ENCODE measurements at regions not wholly inside any gene's neighbourhood (a gene's known extent, or its start where the extent isn't known, plus 50 kb on each side); places are given as distances from the start of the nearest gene placed in this dataset.
"Not testable (repeated sequence)": the region's sequence is repeated elsewhere in the genome, so short reads cannot be mapped to it uniquely, and the experiment has no call there.

DNA sequence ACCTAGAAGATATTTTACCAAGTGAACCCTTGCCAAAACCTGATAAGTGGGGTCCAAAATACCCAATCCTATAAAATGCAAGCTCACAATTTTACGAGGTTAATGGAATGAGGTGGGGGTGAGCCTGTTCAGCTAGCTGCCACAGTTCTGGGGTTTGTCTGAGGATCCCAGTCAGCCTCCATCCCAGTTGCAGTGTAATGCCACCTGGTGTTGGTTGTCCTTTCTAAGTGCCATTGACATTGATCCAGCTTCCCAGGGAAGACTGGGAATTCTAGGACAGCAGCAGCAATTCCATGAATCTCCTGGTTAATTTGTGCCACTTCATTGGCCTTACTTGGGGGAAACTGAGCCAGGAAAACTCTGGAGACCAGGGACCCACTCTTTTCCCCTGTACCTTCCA is 298.3 kb downstream of the RWDD3 start:
- no peak for TF ChIP-seq POLR2A (IDR thresholded peaks at IDR 0.05)
- TF ChIP-seq, protein P1, sequence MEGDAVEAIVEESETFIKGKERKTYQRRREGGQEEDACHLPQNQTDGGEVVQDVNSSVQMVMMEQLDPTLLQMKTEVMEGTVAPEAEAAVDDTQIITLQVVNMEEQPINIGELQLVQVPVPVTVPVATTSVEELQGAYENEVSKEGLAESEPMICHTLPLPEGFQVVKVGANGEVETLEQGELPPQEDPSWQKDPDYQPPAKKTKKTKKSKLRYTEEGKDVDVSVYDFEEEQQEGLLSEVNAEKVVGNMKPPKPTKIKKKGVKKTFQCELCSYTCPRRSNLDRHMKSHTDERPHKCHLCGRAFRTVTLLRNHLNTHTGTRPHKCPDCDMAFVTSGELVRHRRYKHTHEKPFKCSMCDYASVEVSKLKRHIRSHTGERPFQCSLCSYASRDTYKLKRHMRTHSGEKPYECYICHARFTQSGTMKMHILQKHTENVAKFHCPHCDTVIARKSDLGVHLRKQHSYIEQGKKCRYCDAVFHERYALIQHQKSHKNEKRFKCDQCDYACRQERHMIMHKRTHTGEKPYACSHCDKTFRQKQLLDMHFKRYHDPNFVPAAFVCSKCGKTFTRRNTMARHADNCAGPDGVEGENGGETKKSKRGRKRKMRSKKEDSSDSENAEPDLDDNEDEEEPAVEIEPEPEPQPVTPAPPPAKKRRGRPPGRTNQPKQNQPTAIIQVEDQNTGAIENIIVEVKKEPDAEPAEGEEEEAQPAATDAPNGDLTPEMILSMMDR (IDR thresholded peaks at IDR 0.05): peak in 1 of 7 experiments; percentile 8
- DNase-seq: peak in 1 of 4 donors; percentile 7
- H3K36me3 ChIP-seq (replicated peaks in 1 of 2; ENCODE audit: insufficient read depth in 1 of 2, low read depth in 2 of 2): no peaks in the 10 kb centered on the region
- H3K4me3 ChIP-seq: no peak overlapping the region
- ATAC-seq: no peak
- H3K27ac ChIP-seq: no peak overlapping the region
- 25 to 44% methylated on average over 1 of the region's 1 CpG for WGBS, 2 donors
- peaks cover 36% of the 10 kb centered on the region for H3K4me1 ChIP-seq
- intact Hi-C loops (cut with DNase I): no loop called here
- no peaks in the 10 kb centered on the region for H3K27me3 ChIP-seq
- H3K9me3 ChIP-seq: no peaks in the 10 kb centered on the region

DNA sequence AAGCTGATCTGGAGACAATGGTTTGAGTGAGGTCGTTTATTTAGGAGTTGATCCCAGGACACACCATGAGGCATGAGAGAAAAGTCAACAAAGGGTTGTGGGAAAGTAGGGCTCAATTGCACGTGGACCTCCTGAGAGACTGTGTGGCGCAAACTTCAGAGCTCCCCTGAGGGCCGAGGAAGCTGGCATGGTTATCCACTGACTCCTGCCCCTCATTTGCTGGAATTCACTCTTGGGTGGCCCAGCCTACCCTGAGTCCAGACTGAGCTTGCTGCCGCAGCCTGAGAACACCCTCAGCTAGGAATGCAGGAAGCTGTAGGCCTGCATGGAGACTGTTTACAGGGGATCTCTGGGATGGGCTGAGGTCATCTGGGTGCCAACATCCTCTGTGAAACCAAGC is 301.0 kb downstream of the RWDD3 start:
- DNase-seq: peak; percentile 81 to 88 (median 85)
- Histone ChIP-seq H3K4me3 (no peak overlapping the region), H3K9me3 (no peaks in the 10 kb centered on the region), H3K4me1 (peaks cover 37% of the 10 kb centered on the region), H3K36me3 (replicated peaks in 1 of 2; ENCODE audit: insufficient read depth in 1 of 2, low read depth in 2 of 2) (no peaks in the 10 kb centered on the region), H3K27me3 (no peaks in the 10 kb centered on the region), H3K27ac (peak overlapping the region; percentile 32 to 81 (median 58))
- peak; percentile 98 for ATAC-seq
- intact Hi-C loops (cut with DNase I): no loop called here
- 19 to 36% methylated on average over 4 to 5 of the region's 5 CpGs for WGBS, 2 donors
- TF ChIP-seq, protein P1 (IDR thresholded peaks at IDR 0.05): no peak
- peak in 1 of 3 donors; percentile 20 for TF ChIP-seq POLR2A (IDR thresholded peaks at IDR 0.05)

DNA sequence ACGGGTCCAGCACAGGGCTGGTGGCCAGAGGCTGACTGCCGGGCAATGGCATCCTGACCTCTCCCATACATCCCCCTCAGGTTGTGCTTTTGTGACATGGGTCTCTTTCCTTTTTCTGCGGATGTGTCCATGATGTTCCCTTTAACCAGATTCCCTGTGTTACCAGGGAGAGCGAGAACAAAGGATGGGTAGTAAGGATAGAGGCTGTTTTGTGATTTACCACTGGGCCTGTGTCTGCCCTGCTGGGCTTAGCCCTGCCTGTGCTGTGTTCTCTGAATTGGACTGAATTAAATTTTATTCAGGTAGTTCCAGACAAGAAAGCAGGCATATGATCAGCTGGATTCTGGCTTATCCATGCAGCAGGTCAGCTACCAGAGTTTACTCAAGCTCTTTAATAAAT is 301.6 kb downstream of the RWDD3 start:
- H3K36me3 ChIP-seq (replicated peaks in 1 of 2; ENCODE audit: insufficient read depth in 1 of 2, low read depth in 2 of 2): no peaks in the 10 kb centered on the region
- 86 to 94% methylated on average over 4 of the region's 4 CpGs for WGBS, 2 donors
- no peak for TF ChIP-seq POLR2A (IDR thresholded peaks at IDR 0.05)
- TF ChIP-seq, protein P1 (IDR thresholded peaks at IDR 0.05): no peak
- no peak for DNase-seq
- intact Hi-C loops (cut with DNase I): no loop called here
- no peak for ATAC-seq
- H3K4me1 ChIP-seq: peaks cover 37% of the 10 kb centered on the region
- H3K27ac ChIP-seq: peak overlapping the region; percentile 32 to 81 (median 58)
- H3K9me3 ChIP-seq: no peaks in the 10 kb centered on the region
- no peak overlapping the region for H3K4me3 ChIP-seq
- H3K27me3 ChIP-seq: no peaks in the 10 kb centered on the region

DNA sequence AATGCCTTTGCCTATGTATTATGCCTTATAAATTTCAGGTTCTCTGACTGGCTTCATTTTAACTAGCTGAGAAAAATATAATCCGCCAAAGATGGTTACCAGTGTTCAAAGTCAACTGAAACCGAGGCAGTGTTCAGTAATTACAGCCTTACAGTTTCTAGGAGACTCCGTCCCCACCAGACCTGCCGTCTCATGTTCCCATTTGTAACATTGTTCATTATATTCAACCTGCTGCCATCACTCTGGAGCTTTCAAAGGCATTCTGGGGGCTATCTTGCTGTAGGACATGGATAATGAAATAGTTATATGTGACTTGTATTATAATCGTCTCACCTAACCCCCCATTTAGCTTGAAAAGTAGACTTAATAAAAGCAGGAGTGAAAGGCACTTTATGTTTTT is 302.5 kb downstream of the RWDD3 start:
- Histone ChIP-seq H3K9me3 (no peaks in the 10 kb centered on the region), H3K4me1 (peaks cover 37% of the 10 kb centered on the region), H3K27ac (no peak overlapping the region), H3K4me3 (no peak overlapping the region), H3K36me3 (replicated peaks in 1 of 2; ENCODE audit: insufficient read depth in 1 of 2, low read depth in 2 of 2) (no peaks in the 10 kb centered on the region), H3K27me3 (no peaks in the 10 kb centered on the region)
- intact Hi-C loops (cut with DNase I): no loop called here
- TF ChIP-seq POLR2A (IDR thresholded peaks at IDR 0.05): no peak
- TF ChIP-seq, protein P1 (IDR thresholded peaks at IDR 0.05): no peak
- WGBS, 2 donors: 83 to 84% methylated on average over 5 of the region's 5 CpGs
- DNase-seq: no peak
- ATAC-seq: no peak

DNA sequence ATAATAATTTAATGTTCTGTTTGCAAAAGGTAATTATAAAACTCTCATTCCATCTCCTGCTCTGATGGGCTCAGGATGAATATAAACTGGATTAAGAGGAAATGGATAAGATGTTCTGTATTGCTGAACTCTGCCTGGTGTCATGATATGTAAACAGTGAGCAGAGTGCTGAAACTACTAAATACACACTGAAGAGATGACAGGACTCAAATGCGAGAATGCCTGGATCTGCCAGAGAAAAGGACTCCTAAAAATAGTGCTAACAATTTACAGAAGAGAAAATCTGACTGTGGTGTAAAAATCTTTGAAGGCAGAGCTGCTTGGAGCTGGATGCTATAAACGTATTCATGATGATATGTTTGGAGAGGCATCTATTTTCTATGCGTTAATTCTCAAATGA is 303.2 kb downstream of the RWDD3 start:
- DNase-seq (no peak), ATAC-seq (no peak)
- TF ChIP-seq POLR2A (IDR thresholded peaks at IDR 0.05): no peak
- TF ChIP-seq, protein P1 (IDR thresholded peaks at IDR 0.05): no peak
- intact Hi-C loops (cut with DNase I): no loop called here
- WGBS, 2 donors: 47 to 59% methylated on average over 3 of the region's 3 CpGs
- no peak overlapping the region for H3K27ac ChIP-seq
- H3K4me3 ChIP-seq: no peak overlapping the region
- no peaks in the 10 kb centered on the region for H3K9me3 ChIP-seq
- H3K36me3 ChIP-seq (replicated peaks in 1 of 2; ENCODE audit: insufficient read depth in 1 of 2, low read depth in 2 of 2): no peaks in the 10 kb centered on the region
- peaks cover 37% of the 10 kb centered on the region for H3K4me1 ChIP-seq
- H3K27me3 ChIP-seq: no peaks in the 10 kb centered on the region

DNA sequence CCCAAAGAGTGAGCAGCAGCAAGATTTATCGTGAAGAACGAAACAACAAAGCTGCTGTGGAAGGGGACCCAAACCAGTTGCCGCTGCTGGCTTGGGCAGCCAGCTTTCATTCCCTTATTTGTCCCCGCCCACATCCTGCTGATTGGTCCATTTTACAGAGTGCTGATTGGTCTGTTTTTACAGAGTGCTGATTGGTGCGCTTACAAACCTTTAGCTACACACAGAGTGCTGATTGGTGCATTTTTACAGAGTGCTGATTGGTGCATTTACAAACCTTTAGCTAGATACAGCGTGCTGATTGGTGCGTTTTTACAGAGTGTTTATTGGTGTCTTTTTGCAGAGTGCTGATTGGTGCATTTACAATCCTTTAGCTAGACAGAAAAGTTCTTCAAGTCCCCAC is 304.2 kb downstream of the RWDD3 start:
- DNase-seq; H3K4me3 ChIP-seq; ATAC-seq; intact Hi-C loops (cut with DNase I); H3K9me3 ChIP-seq; H3K27ac ChIP-seq; H3K36me3 ChIP-seq (replicated peaks in 1 of 2; ENCODE audit: insufficient read depth in 1 of 2, low read depth in 2 of 2); H3K27me3 ChIP-seq: not testable (repeated sequence)
- WGBS, 2 donors: 94 to 97% methylated on average over 7 of the region's 7 CpGs
- peaks cover 37% of the 10 kb centered on the region for H3K4me1 ChIP-seq
